ENCODE measurements at regions not wholly inside any gene's neighbourhood (a gene's known extent, or its start where the extent isn't known, plus 50 kb on each side); places are given as distances from the start of the nearest gene placed in this dataset.

DNA sequence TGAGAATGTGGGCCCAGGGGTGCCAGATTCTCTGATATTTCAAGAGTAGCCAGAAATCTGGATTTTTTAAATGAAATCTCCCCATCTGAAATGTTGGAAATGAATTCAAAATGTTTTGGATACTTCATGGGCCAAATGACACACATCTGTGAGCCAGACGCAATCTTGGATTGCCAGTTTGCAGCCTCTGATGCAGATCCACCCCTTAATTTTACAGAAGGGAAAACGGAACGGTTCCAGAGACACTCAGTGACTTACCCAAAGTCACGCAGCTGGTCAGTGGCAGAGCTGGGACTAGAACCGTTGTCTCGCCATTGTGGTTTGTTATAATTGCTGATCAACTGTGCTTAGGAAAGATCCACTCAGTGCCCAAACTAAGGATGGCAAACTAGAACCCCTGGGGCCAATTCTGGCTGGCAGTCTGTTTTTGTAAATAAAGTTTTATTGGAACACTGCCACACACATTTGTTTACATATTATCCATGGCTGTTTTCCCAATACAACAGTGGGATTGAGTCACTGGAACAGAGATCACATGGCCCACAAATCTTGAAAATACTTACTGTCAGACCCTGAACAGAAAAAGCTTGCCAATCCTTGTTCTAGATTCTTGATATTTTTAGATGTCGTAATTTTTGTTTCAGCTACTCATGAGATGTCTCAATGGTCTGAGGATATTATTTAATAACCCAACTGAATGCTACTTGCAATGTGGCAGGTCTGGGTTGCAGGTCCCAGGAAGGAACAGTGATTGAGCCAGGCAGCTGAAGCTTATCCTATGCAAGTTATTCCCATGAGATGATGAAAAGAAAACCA, 143.8 kb downstream of the AXIN2 start:
- Histone ChIP-seq H3K4me1 (replicated peaks in 1 of 2; ENCODE audit: control insufficient read depth in 2 of 2, insufficient read depth in 2 of 2, low read length in 2 of 2) (no peaks in the 10 kb centered on the region), H3K79me2 (ENCODE audit: control insufficient read depth, insufficient read depth, low read length) (no peaks in the 10 kb centered on the region), H3K9ac (ENCODE audit: insufficient read depth in 1 of 2, low read depth in 2 of 2, low read length in 2 of 2) (no peak overlapping the region), H3K9me1 (ENCODE audit: control insufficient read depth, insufficient read depth, low read length) (no peaks in the 10 kb centered on the region), H3K9me3 (replicated peaks; ENCODE audit: control insufficient read depth, insufficient read depth, low read depth, low read length) (no peaks in the 10 kb centered on the region), H3K4me3 (no peak overlapping the region), H3K36me3 (ENCODE audit: control insufficient read depth, insufficient read depth, low read length) (no peaks in the 10 kb centered on the region), H3K4me2 (ENCODE audit: insufficient read depth, low read length) (no peak overlapping the region), H3K27ac (ENCODE audit: extremely low read depth, low read depth, low read length) (no peak overlapping the region), H4K20me1 (replicated peaks; ENCODE audit: control insufficient read depth, insufficient read depth, low read length) (no peaks in the 10 kb centered on the region), H3K27me3 (ENCODE audit: control insufficient read depth in 2 of 2, insufficient read depth in 2 of 2, low read length in 2 of 2) (peaks cover 0 to 11% of the 10 kb centered on the region in 2 experiments; a peak in 2 of 5 replicates), H2AFZ (ENCODE audit: low read depth, low read length) (no peak overlapping the region)
- no TSS peak for BruUV-seq (replicated peaks)
- CTCF ChIA-PET (ENCODE audit: low intra/inter-chr PET ratio), result no interaction called here
- DNase-seq (ENCODE audit: extremely low read depth in 1 of 4, low spot score in 3 of 4) (no peak), FAIRE-seq (no peak), ATAC-seq (no peak)
- TF ChIP-seq, protein P1, sequence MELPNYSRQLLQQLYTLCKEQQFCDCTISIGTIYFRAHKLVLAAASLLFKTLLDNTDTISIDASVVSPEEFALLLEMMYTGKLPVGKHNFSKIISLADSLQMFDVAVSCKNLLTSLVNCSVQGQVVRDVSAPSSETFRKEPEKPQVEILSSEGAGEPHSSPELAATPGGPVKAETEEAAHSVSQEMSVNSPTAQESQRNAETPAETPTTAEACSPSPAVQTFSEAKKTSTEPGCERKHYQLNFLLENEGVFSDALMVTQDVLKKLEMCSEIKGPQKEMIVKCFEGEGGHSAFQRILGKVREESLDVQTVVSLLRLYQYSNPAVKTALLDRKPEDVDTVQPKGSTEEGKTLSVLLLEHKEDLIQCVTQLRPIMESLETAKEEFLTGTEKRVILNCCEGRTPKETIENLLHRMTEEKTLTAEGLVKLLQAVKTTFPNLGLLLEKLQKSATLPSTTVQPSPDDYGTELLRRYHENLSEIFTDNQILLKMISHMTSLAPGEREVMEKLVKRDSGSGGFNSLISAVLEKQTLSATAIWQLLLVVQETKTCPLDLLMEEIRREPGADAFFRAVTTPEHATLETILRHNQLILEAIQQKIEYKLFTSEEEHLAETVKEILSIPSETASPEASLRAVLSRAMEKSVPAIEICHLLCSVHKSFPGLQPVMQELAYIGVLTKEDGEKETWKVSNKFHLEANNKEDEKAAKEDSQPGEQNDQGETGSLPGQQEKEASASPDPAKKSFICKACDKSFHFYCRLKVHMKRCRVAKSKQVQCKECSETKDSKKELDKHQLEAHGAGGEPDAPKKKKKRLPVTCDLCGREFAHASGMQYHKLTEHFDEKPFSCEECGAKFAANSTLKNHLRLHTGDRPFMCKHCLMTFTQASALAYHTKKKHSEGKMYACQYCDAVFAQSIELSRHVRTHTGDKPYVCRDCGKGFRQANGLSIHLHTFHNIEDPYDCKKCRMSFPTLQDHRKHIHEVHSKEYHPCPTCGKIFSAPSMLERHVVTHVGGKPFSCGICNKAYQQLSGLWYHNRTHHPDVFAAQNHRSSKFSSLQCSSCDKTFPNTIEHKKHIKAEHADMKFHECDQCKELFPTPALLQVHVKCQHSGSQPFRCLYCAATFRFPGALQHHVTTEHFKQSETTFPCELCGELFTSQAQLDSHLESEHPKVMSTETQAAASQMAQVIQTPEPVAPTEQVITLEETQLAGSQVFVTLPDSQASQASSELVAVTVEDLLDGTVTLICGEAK (IDR thresholded peaks at IDR 0.05), result peak; percentile 79
- TF ChIP-seq, protein P1 (CRISPR knock-in tag; IDR thresholded peaks at IDR 0.05), result no peak
- no peak for TF ChIP-seq CBX2 (IDR thresholded peaks at IDR 0.05; ENCODE audit: insufficient read depth, low read length, poor library complexity, severe bottlenecking)
- POLR2A ChIA-PET, result interaction anchor here (0.6 kb wide), 1 partner anchor 10 kb away, joined by 3 read pairs; no protein-coding TSS in a partner anchor
- under 1% methylated on average over 7 of the region's 7 CpGs for WGBS (ENCODE audit: insufficient coverage, low coverage, missing lambda C conversion rate)
- intact Hi-C loops (cut with micrococcal nuclease), result no loop called here
- in situ Hi-C loops (cut with MboI), result no loop called here
